Ovary (tissue), 7 donors: ENCODE measurements at regions not wholly inside any gene's neighbourhood (a gene's known extent, or its start where the extent isn't known, plus 50 kb on each side); places are given as distances from the start of the nearest gene placed in this dataset.

Source experiments
- DNase-seq, 5 donors: peaks; one replicate each; pipeline ENCODE4 v3.0.0-alpha.2; 2019 to 2020
- H3K27ac ChIP-seq, 2 donors: fragments of 200-600 bp; one replicate each; pipeline versions ENCODE4 v1.5.1 to v1.8.0; 2019 to 2022
- H3K27me3 ChIP-seq: fragments of 200-600 bp; one replicate; pipeline ENCODE4 v1.8.0; 2022
- H3K36me3 ChIP-seq: fragments of 200-600 bp; sonication (generic); one replicate; pipeline ENCODE4 v1.5.1; 2019
- H3K4me1 ChIP-seq: one replicate; pipeline ENCODE4 v1.8.1; 2013; ENCODE audit warnings: mild to moderate bottlenecking, moderate library complexity; ENCODE audit not compliant: insufficient read depth
- H3K4me3 ChIP-seq: fragments of 200-600 bp; sonication (generic); one replicate; pipeline ENCODE4 v1.5.1; 2017
- H3K9me3 ChIP-seq, 2 donors: fragments of 200-600 bp in 1 of 2; sonication (generic) in 1 of 2; one replicate each; pipeline versions ENCODE4 v1.5.1 to v1.8.1; 2013 to 2019; ENCODE audit warnings: mild to moderate bottlenecking in 1 of 2, moderate library complexity in 1 of 2
- CTCF ChIP-seq, 3 donors: fragments of 450-650 bp in 2 of 3; fragments of 200-600 bp in 1 of 3; IDR thresholded peaks; one replicate each; pipeline versions ENCODE4 v1.5.1 to v1.8.0; 2016 to 2022; ENCODE audit warnings: antibody characterized with exemption in 3 of 3, mild to moderate bottlenecking in 1 of 3
- EP300 ChIP-seq: sonication (generic); formaldehyde crosslinking; IDR thresholded peaks from one replicate; pipeline ENCODE4 v1.6.1; 2017; ENCODE audit warnings: antibody characterized with exemption
- POLR2A ChIP-seq: fragments of 450-650 bp; IDR thresholded peaks from one replicate; pipeline ENCODE4 v1.6.1; 2017; ENCODE audit warnings: antibody characterized with exemption, mild to moderate bottlenecking, moderate library complexity
- WGBS, 3 donors: extraction: QIAGEN DNeasy Blood & Tissue Kit in 1 of 3; methylation state at CpG; one replicate each; pipeline versions ENCODE4 v1.1.5 to v1.1.7; 2013 to 2017; 5-methylcytosine and 5-hydroxymethylcytosine counted together
- intact Hi-C, 4 donors: fragments of 100-400 bp; cut with DNase I; formaldehyde crosslinking; loops; one replicate each; pipeline versions ENCODE4 v1.11.0 to v1.15.1; 2022 to 2023
- donor health status: DM: no; HTN: no; CAD: no; lungs with moderate emphysema.
- donor health status: DM: no; HTN: no; CAD: no.
- donor health status: Bipolar disorder and iron deficiency.
- donor health status: DM: no; HTN: no; CAD: no.
- donor health status: DM: yes; HTN: yes; CAD: no.

- peak overlapping the region; percentile 84 to 95 for H3K27ac ChIP-seq
- peak overlapping the region; percentile 74 for H3K4me3 ChIP-seq
- H3K27me3 ChIP-seq, result no peaks in the 10 kb centered on the region
- peaks cover 2% of the 10 kb centered on the region for H3K4me1 ChIP-seq
- H3K36me3 ChIP-seq, result no peaks in the 10 kb centered on the region
- no peaks in the 10 kb centered on the region for H3K9me3 ChIP-seq
- TF ChIP-seq EP300 (no peak), POLR2A (peak; percentile 11)
- intact Hi-C loops, result no loop called here
- DNase-seq, result peak; percentile 61 to 80 (median 74)
- WGBS, 3 donors, result 1% methylated on average over 43 to 54 of the region's 54 CpGs
Measured at GRCh38 chr12:24562771-24563431, 386.0 kb downstream of the BCAT1 start.

- Histone ChIP-seq H3K4me3 (peak overlapping the region; percentile 74), H3K27ac (peak overlapping the region; percentile 84 to 95), H3K27me3 (no peaks in the 10 kb centered on the region), H3K9me3 (no peaks in the 10 kb centered on the region), H3K4me1 (peaks cover 2% of the 10 kb centered on the region), H3K36me3 (no peaks in the 10 kb centered on the region)
- intact Hi-C loops, result no loop called here
- peak; percentile 30 for TF ChIP-seq POLR2A
- no peak for TF ChIP-seq CTCF (IDR thresholded peaks at IDR 0.05)
- DNase-seq, result peak; percentile 83 to 87 (median 85)
- WGBS, 3 donors, result 0 to 2% (median 1%) methylated on average over 48 to 74 of the region's 76 CpGs
Measured at GRCh38 chr12:24561882-24562770, 386.8 kb downstream of the BCAT1 start.

- Histone ChIP-seq H3K4me3 (peak overlapping the region; percentile 74), H3K4me1 (peaks cover 2% of the 10 kb centered on the region), H3K36me3 (no peaks in the 10 kb centered on the region), H3K9me3 (no peaks in the 10 kb centered on the region), H3K27ac (peak overlapping the region; percentile 84 to 95), H3K27me3 (no peaks in the 10 kb centered on the region)
- intact Hi-C loops, result no loop called here
- no peak for DNase-seq
- TF ChIP-seq CTCF (IDR thresholded peaks at IDR 0.05) (no peak), POLR2A (no peak), EP300 (no peak)
- WGBS, 3 donors, result 0 to 1% (median 0%) methylated on average over 15 of the region's 15 CpGs
Measured at GRCh38 chr12:24561411-24561871, 387.5 kb downstream of the BCAT1 start.

- H3K27ac ChIP-seq, result peak overlapping the region in 1 of 2 donors; percentile 95
- peak in 1 of 5 donors; percentile 30 for DNase-seq
- intact Hi-C loops, result no loop called here
- H3K36me3 ChIP-seq, result no peaks in the 10 kb centered on the region
- peaks cover 2% of the 10 kb centered on the region for H3K4me1 ChIP-seq
- H3K27me3 ChIP-seq, result no peaks in the 10 kb centered on the region
- H3K4me3 ChIP-seq, result peak overlapping the region; percentile 74
- TF ChIP-seq POLR2A, result no peak
- no peak for TF ChIP-seq EP300
- TF ChIP-seq CTCF (IDR thresholded peaks at IDR 0.05), result no peak
- no peaks in the 10 kb centered on the region for H3K9me3 ChIP-seq
- 0 to 4% (median 4%) methylated on average over 2 of the region's 2 CpGs for WGBS, 3 donors
Measured at GRCh38 chr12:24560831-24561271, 388.1 kb downstream of the BCAT1 start.
